WERI-Rb-1 (cell line): ENCODE measurements at regions not wholly inside any gene's neighbourhood (a gene's known extent, or its start where the extent isn't known, plus 50 kb on each side); places are given as distances from the start of the nearest gene placed in this dataset.

Source experiments
- DNase-seq: peaks from one replicate; pipeline ENCODE4 v3.0.0-alpha.2; 2020
- H3K27ac ChIP-seq: fragments of 250-450 bp; sonication (Bioruptor Pico); 2 replicates; pipeline ENCODE4 v1.5.1; 2020; ENCODE audit warnings: mild to moderate bottlenecking, moderate library complexity
- H3K27me3 ChIP-seq: fragments of 250-450 bp; sonication (Bioruptor Pico); 2 replicates; pipeline ENCODE4 v1.5.1; 2021; ENCODE audit warnings: mild to moderate bottlenecking, low read depth, moderate library complexity; ENCODE audit not compliant: insufficient read depth, severe bottlenecking
- H3K36me3 ChIP-seq: fragments of 250-450 bp; sonication (Bioruptor Pico); 2 replicates; pipeline ENCODE4 v1.5.1; 2020; ENCODE audit warnings: mild to moderate bottlenecking, moderate library complexity
- H3K4me3 ChIP-seq: 2 replicates; pipeline ENCODE4 v1.5.1; 2011; ENCODE audit warnings: low read depth, mild to moderate bottlenecking, control low read depth, low read length
- H3K9me3 ChIP-seq: fragments of 250-450 bp; sonication (Bioruptor Pico); 2 replicates; pipeline ENCODE4 v1.5.1; 2021; ENCODE audit warnings: mild to moderate bottlenecking, moderate library complexity; ENCODE audit not compliant: severe bottlenecking
- TF ChIP-seq, protein P1 (sequence below): IDR thresholded peaks from 2 replicates; pipeline ENCODE4 v1.5.1; 2011; ENCODE audit warnings: low read depth, mild to moderate bottlenecking, control low read depth, inconsistent platforms, low read length

- H3K36me3 ChIP-seq, result no peaks in the 10 kb centered on the region
- no peaks in the 10 kb centered on the region for H3K9me3 ChIP-seq
- DNase-seq, result no peak
- no peaks in the 10 kb centered on the region for H3K27me3 ChIP-seq
- H3K4me3 ChIP-seq, result no peak overlapping the region
- TF ChIP-seq, protein P1, sequence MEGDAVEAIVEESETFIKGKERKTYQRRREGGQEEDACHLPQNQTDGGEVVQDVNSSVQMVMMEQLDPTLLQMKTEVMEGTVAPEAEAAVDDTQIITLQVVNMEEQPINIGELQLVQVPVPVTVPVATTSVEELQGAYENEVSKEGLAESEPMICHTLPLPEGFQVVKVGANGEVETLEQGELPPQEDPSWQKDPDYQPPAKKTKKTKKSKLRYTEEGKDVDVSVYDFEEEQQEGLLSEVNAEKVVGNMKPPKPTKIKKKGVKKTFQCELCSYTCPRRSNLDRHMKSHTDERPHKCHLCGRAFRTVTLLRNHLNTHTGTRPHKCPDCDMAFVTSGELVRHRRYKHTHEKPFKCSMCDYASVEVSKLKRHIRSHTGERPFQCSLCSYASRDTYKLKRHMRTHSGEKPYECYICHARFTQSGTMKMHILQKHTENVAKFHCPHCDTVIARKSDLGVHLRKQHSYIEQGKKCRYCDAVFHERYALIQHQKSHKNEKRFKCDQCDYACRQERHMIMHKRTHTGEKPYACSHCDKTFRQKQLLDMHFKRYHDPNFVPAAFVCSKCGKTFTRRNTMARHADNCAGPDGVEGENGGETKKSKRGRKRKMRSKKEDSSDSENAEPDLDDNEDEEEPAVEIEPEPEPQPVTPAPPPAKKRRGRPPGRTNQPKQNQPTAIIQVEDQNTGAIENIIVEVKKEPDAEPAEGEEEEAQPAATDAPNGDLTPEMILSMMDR, result no peak
- H3K27ac ChIP-seq, result no peak overlapping the region
Measured at GRCh38 chr18:40577981-40578365, 1377.1 kb upstream of the PIK3C3 start.

DNA sequence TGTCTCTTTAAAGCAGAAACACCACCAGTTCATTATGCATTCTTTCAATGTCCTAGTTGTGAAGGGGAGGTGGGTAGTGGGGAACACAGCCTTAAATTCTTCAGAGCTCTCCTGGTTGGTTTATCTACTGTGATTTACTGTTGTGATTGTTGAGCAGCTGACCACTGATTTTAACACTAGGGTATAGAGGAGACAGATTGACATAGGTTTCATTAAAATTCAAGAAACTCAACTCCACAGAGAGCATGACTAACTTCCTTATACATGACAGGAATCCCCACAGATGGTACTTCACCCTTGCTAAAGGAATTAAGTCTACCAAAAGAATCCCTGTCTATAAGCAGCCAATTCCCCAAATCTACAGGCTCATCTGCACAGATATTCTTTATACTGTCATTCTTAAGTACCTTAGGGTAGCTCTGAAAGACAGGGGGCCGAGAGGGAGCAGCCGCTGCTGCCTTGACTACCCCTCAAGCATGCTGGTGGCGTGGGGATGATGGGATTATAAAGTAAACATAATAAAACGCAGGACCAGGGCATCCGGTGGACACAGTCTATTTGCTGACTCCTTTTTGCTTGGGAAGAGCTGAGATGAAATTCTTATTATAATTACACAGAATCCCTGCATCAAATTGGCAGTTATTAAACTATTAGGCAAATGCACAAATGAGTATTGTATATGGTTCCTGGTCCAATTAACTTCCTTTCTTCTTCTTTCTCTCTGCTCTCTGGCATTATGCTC lies 1377.6 kb upstream of the PIK3C3 start:
- Histone ChIP-seq H3K36me3 (no peaks in the 10 kb centered on the region), H3K27me3 (no peaks in the 10 kb centered on the region), H3K27ac (no peak overlapping the region), H3K9me3 (no peaks in the 10 kb centered on the region), H3K4me3 (no peak overlapping the region)
- TF ChIP-seq, protein P1, result no peak
- DNase-seq, result no peak

DNA sequence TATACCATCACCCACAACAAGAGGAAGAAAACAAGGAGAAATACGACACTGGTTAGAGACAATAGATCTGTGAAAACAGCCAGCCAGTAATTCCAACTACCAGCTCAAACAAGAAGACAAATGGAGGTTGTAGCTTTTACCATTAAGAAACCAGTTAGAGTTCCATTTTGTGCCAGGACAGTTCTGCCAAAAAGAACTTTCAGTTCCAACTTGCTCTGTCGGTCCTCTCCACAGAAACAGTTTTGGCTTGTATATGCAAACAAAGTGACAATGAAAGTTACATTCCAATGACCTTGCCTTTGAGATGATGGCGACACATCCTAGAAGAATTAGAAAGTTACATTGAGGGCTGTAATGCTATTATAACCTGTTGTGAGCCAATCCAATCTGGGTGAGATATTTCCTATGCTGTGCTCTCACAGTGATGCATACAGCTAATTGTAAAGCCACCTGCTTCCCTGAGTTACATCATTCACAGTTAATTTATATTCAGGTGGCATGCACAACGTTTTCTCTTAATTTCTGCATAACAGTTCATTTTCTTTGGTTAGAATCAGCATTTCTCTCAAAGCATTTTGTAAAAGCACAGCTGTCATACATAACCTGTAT lies 1378.4 kb upstream of the PIK3C3 start:
- Histone ChIP-seq H3K27me3 (no peaks in the 10 kb centered on the region), H3K27ac (no peak overlapping the region), H3K4me3 (no peak overlapping the region), H3K36me3 (no peaks in the 10 kb centered on the region), H3K9me3 (no peaks in the 10 kb centered on the region)
- TF ChIP-seq, protein P1, result no peak
- no peak for DNase-seq

- Histone ChIP-seq H3K27me3 (no peaks in the 10 kb centered on the region), H3K4me3 (no peak overlapping the region), H3K27ac (no peak overlapping the region), H3K9me3 (no peaks in the 10 kb centered on the region), H3K36me3 (no peaks in the 10 kb centered on the region)
- DNase-seq, result no peak
- TF ChIP-seq, protein P1, result no peak
Measured at GRCh38 chr18:40570615-40571014, 1384.4 kb upstream of the PIK3C3 start.

DNA sequence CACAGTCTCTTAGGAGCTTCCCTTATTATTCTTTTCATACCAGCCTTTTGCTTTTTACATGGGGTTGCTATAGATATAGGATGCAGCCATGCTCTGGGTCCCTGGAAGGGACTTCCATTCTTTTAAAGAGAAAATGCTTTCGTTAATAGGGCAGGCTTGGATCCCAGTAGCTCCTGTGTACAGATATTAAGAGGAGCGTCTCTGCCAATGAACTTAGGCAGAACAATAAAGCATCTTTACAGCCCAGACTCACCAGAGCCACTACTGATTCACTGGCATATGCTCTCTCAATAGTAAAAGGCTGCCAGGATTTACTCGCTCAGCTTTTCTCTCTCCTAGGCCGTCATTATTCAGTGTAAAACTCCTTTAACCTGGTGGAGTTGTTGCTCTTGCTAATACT lies 1385.4 kb upstream of the PIK3C3 start:
- DNase-seq, result no peak
- H3K27ac ChIP-seq, result no peak overlapping the region
- no peaks in the 10 kb centered on the region for H3K9me3 ChIP-seq
- TF ChIP-seq, protein P1, result no peak
- H3K36me3 ChIP-seq, result no peaks in the 10 kb centered on the region
- no peaks in the 10 kb centered on the region for H3K27me3 ChIP-seq
- H3K4me3 ChIP-seq, result no peak overlapping the region

GRCh38 chr18:40566510-40566844 lies 1388.6 kb upstream of the PIK3C3 start:
- TF ChIP-seq, protein P1, result no peak
- no peaks in the 10 kb centered on the region for H3K36me3 ChIP-seq
- H3K4me3 ChIP-seq, result no peak overlapping the region
- no peaks in the 10 kb centered on the region for H3K9me3 ChIP-seq
- DNase-seq, result no peak
- H3K27me3 ChIP-seq, result no peaks in the 10 kb centered on the region
- H3K27ac ChIP-seq, result no peak overlapping the region
